NCI-H1436 (cell line): ENCODE measurements at regions not wholly inside any gene's neighbourhood (a gene's known extent, or its start where the extent isn't known, plus 50 kb on each side); places are given as distances from the start of the nearest gene placed in this dataset.
"Not testable (repeated sequence)": the region's sequence is repeated elsewhere in the genome, so short reads cannot be mapped to it uniquely, and the experiment has no call there.

ENCODE experiments used
- DNase-seq: peaks from one replicate; lab custom pipeline; 2025; lab: John Stamatoyannopoulos, UW

- no peak for DNase-seq
Observed at GRCh38 chr2:144125751-144126150, 394.2 kb downstream of the ZEB2 start.

- no peak for DNase-seq
Observed at GRCh38 chr2:144124882-144125281, 395.0 kb downstream of the ZEB2 start.

GRCh38 chr2:144120487-144120886, 399.4 kb downstream of the ZEB2 start:
- no peak for DNase-seq

DNA sequence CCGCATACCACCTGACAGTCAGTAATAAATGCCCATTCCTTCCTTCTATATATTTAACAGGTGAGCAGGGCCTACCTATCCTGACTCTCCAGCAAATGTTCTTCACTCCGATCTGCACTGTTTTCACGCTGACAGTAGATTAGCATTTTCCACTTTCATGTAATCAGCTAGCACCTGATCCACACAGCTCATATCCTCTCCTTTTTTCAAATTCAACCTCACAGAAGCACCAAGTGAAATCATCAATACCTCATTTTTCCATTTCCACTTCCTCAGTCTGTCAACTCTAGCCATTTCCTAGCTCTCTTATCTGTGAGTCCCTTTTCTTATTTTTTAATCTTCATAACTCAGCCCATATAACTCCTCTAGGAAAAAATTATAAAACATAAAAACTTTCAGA, 402.8 kb downstream of the ZEB2 start:
- no peak for DNase-seq

GRCh38 chr2:144115739-144116291, 404.1 kb downstream of the ZEB2 start:
- DNase-seq, result no peak

- no peak for DNase-seq
Observed at GRCh38 chr2:144114760-144115159, 405.2 kb downstream of the ZEB2 start.

DNA sequence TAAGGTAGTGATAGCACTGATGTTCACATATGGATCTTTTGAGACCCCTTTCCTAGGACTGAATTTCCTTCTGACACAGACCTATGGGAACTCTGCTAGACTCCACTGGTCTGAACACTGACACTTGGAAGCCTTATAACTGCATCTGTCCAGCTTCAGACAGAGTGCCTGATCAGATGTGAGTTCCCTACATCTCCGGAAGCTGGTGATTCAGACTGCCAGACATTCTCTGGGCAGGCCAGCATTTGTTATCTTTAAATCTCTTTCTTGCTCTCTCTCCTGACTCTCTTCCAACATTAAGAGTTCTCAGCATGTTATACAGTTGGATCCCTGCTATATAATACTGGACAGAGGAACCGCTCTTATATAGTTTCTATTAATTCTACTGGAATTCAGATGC, 408.5 kb downstream of the ZEB2 start:
- DNase-seq, result no peak

- DNase-seq, result not testable (repeated sequence)
Observed at GRCh38 chr2:144106104-144106503, 413.8 kb downstream of the ZEB2 start.

DNA sequence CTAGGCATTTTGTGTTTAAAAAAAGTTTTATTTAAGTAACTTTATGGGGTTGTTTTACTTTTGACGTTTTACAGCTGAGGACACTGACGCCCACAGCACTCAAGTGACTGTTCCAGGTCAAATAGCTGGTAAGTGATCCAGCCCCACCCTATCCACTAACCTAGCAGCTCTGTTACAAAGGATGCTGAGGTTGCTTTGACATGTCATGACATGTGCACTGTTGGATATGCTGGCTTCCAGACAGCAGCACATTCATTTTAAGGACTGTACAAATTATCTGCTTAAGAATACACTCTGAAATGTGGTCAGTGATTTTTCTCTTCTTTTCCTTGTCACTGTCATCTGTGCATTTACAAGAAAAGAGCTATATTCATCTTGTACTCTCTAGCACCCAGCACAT, 417.5 kb downstream of the ZEB2 start:
- DNase-seq, result no peak

GRCh38 chr2:144099780-144100377, 420.0 kb downstream of the ZEB2 start:
- DNase-seq, result peak; percentile 12

- DNase-seq, result no peak
Observed at GRCh38 chr2:144099340-144099739, 420.6 kb downstream of the ZEB2 start.

- no peak for DNase-seq
Observed at GRCh38 chr2:144097440-144098225, 422.3 kb downstream of the ZEB2 start.

- no peak for DNase-seq
Observed at GRCh38 chr2:144096531-144096930, 423.4 kb downstream of the ZEB2 start.

- DNase-seq, result no peak
Observed at GRCh38 chr2:144094408-144095151, 425.3 kb downstream of the ZEB2 start.

- DNase-seq, result no peak
Observed at GRCh38 chr2:144091622-144092021, 428.3 kb downstream of the ZEB2 start.

- no peak for DNase-seq
Observed at GRCh38 chr2:144088863-144089262, 431.1 kb downstream of the ZEB2 start.

DNA sequence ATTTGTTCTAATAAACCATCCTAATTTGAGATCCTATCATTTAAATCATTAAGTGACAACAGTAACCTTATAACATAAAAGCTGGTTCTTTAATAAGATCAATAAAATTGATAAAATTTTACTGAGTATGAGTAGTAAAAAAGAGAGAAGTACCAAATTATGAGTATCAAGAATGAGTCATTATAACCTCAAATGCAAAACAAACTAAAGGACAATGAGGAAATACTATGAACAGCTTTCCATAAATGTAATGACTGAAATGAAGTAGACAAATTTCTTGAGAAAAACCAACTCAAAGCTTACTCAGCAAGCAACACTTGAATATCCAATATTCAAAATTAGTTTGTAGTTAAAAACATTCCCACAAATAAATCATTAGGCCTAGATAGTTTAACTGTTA, 433.0 kb downstream of the ZEB2 start:
- no peak for DNase-seq

DNA sequence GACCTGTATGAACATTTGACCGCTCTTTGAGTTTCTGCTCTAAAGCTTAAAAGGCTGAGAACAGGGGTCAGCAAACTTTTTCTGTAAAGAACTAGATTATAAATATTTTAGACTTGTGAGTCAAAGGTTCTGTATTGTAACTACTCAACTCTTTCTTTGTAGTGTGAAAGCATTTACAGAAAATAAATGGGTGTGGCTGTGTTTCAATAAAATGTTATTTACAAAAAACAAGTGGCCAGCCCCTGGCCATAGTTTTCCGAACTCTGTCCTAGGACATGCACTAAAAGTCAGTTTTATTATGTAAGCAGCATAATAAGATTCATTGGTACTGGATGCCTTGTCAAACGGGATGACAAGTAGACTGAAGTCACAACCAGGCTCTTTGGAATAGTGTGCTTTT, 434.9 kb downstream of the ZEB2 start:
- DNase-seq, result no peak

DNA sequence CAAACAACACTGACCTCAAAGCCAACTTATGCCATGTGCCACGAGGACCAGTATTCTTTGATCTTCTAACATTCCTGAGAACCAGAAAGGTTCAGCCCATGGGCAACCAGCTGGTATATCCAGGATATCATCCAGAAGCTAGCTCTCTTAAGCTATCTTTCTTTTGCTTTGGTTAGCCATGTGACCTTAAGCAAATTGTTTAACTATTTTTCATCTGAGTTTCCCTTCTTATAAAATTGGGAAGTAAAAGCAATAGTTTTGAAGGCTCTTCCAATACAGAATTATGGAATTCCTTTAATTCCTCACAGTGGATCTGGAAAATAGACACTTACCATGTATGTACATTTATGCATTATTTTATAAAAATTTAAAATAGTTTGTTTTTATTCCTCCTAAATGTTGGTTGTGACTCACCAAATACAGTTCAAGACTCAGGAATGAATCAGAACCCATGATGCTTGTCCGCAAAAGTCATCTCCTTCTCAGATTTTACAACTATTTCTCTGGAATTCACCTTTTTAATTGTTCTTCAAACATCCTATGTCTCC, 435.7 kb downstream of the ZEB2 start:
- no peak for DNase-seq

DNA sequence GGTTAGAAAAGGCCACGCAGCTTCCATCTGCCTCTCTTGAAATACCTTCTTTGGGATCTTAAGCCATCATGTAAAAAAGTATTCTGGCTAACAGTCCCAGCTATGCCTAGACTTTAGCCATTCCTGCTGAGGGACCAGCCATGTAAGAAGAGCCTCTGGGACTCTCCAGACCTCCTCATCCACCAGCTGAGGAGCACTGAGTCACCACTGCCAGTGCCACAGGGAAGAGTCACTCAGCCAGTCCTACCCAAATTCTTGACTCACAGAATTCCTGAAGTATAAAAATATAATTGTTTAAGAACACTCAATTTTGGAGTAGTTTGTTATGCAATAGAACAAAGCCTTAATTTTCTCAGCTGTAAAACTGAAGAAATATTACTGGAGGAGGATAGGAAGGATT, 436.7 kb downstream of the ZEB2 start:
- no peak for DNase-seq

DNA sequence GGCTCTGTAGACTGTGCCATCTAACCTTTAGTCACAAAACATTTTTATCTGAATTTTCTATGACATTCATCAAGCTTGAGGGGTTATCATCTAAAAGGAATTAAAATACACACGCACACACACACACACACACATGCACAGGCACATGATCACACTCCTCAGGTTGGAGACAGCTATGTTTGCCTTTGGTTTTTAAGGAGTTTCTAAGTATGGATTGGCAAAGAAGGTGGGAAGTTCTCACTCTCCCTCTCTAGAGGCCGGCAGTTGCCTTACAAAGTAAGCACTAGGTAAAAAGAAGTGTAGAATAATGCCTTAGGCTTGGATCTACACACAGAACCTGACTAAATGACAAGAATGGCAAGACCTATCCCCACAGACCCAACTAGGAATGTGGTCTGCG, 437.1 kb downstream of the ZEB2 start:
- DNase-seq, result no peak

DNA sequence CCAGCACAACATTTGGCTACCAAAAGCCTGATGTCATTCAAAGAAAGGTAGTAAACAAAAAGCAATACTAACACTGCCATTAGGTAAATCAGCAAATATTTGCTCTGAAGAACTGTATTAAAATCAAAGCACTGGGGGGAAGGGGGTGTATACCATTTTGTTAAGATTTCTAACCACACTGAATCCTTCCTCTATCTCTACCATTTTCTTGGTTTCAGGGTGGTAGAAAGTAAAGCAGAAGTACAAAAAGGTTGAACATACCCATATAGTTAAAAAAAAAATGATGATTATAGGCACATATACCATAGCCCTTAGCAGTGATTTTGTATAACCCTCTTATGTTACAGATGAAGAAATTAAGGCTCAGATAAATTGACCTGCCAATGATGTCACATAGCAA, 437.6 kb downstream of the ZEB2 start:
- no peak for DNase-seq

DNA sequence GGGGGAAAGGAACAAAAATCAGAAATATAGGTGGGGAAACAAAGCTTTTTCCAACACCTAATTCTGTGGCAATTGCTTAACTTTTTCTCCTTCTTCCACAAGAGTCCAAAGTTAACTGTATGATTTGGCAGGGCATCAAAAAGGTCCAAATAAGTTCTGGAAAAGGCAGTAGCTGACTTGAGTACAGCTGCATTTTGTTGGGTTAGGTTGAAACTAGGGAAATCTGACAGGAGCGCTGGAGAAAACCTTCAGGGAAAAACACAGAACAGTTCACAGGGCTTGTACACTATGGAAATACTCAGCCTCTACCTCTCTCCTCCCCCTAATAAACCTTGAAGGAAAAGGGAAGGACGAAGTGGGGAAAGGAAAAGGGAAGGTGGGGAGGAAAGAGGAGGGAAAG, 438.6 kb downstream of the ZEB2 start:
- no peak for DNase-seq
